GM19351 (cell line): ENCODE measurements at regions not wholly inside any gene's neighbourhood (a gene's known extent, or its start where the extent isn't known, plus 50 kb on each side); places are given as distances from the start of the nearest gene placed in this dataset.
"Not testable (repeated sequence)": the region's sequence is repeated elsewhere in the genome, so short reads cannot be mapped to it uniquely, and the experiment has no call there.

ENCODE experiments used
- ATAC-seq: cut with Tn5 transposase; IDR thresholded peaks from one replicate; pipeline ENCODE4 v1.9.1; 2021; ENCODE audit warnings: mild to moderate bottlenecking, moderate library complexity; ENCODE audit not compliant: unreplicated experiment

DNA sequence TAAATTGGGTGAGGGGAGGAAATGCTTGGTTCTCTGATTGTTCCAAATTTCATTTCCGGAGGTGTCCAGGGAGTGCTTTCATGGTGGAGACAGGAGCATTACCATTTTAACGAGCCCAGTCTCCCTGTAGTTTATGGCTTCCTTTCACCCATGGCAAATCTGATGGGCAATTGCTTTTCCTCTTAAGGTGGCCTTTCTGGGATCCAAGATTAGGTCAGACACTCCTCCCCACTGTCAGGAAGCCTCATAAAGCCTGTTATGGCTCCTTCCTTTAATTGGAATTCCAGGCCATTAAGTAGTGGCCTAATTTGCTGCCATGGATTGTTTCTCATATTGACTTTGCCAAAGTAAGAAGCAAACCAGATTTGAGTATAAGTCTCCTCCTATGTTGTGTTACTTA is 157.8 kb downstream of the PDCD6IP start:
- no peak for ATAC-seq

DNA sequence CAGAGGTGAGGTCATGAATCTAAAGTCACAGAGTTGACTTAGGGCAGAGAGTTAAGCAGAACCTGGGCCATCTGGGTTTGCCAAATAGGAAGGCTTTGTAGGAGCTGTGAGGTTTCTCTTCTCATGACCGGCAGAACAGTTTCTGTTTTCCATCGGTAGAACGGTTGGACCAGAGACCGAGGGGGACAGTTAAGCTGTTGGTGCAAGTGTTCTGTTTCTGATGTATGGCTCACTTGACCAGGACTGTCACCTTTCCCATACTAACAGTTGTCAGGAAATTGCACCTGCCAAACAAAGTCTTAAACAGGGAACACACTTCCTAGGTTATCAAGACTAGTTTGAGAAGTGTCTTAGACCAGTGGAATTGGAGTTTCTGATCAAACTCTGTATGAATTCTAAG is 158.3 kb downstream of the PDCD6IP start:
- no peak for ATAC-seq

GRCh38 chr3:33957176-33957575 is 158.7 kb downstream of the PDCD6IP start:
- ATAC-seq, result no peak

DNA sequence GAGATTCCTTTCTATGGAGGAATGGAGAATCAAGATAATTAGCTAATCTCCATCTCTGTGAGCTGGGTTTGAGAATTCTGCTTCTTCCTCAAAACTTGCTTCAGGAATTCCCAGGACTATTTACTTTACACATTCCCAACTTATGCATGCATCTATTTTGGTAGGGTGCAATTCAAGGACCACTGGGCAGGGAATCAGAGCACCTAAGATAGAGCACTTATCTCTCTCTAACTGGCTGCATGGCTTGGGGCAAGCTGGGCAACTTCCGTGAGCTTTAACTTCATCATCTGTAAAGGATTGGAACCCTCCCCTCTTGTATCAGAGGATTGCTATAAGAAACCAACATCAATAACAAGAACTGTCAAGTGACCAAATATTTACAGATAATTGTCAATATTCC is 160.2 kb downstream of the PDCD6IP start:
- no peak for ATAC-seq

DNA sequence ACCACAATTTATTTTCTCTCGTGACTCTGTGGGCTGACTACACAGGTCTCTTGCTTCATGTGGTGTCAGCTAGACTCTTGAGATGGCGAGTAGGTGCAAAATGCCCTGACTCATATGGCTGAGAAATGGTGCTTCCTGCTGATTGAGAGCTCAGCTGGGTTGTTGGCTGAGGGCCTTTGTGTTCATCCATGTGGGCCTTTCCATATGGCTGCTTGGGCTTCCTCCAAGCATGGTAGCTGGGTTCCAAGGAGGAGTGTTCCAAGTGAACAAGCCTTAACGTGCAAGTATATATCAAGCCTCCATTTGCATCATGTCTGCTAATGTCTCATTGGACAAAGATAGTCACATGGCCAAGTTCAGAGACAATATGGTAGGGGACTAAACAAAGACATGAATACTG is 164.0 kb downstream of the PDCD6IP start:
- ATAC-seq, result no peak

- ATAC-seq, result not testable (repeated sequence)
These were observed 171.8 kb downstream of the PDCD6IP start for GRCh38 chr3:33970180-33970579.

DNA sequence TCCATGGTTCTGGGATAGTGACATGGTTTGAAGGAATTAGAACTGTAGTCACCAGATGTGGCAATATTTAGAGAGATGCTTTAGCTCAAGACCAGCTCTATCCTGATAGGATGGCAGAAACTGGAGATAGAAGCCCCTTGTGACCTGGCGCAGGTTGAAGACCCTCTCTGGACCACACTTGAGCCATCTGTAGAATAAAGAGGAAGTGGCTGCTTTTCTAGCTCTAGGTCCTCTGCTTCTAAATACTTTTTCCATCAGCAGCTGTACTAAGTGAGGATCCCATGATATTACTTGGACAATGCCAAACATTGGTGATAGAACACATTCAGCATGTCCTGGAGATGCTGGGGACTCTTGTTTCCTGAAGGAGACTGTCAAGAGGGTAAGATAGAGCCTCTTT is 172.6 kb downstream of the PDCD6IP start:
- no peak for ATAC-seq

GRCh38 chr3:33975463-33975862 is 177.0 kb downstream of the PDCD6IP start:
- ATAC-seq, result no peak

DNA sequence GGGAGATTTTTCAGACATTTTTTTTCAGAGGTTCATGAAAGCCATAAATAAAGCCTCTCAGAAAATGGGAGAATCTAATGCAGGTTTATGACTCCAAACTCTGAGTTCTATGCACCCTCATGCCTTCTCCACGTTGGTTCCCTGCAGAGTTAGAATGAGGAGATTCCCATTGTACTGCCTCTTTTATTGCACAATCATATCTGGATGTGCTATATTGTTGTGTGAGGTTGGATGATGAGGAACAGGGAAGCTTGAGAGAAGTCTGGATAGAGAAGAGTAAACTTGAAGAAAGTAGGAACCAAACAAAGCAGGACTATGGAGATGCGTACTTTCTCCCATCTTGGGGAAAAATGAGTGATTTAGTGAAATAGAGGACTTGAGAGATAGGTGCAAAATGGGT is 178.8 kb downstream of the PDCD6IP start:
- no peak for ATAC-seq

GRCh38 chr3:33980252-33980651 is 181.8 kb downstream of the PDCD6IP start:
- no peak for ATAC-seq

DNA sequence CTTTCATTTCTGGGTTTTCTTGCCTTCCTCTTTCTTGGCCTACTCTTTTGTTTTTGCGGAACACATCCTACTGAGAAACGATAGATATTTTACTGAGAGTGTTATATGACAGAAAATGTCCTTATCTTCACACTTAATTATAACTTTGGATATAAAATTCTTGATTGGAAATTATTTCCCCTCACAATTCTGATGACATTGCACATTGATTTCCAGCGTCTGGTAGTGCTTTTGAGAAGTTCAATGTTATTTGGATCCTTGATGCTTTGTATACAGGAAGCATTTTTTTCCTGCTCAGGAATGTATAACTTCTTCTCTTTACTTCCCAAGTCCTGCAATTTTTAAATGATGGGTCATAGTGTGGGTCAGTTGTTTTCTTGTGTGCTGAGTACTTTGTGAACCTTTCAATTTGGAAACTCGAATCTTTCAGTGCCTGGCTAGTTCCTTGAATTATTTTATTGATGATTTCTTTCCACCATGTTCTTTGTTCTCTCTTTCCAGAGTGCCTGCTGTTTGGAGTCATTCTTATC is 183.9 kb downstream of the PDCD6IP start:
- no peak for ATAC-seq

- not testable (repeated sequence) for ATAC-seq
These were observed 184.5 kb downstream of the PDCD6IP start for GRCh38 chr3:33982949-33983348.

- no peak for ATAC-seq
These were observed 190.8 kb downstream of the PDCD6IP start for GRCh38 chr3:33989229-33989628.

GRCh38 chr3:33991673-33992072 is 193.2 kb downstream of the PDCD6IP start:
- no peak for ATAC-seq

DNA sequence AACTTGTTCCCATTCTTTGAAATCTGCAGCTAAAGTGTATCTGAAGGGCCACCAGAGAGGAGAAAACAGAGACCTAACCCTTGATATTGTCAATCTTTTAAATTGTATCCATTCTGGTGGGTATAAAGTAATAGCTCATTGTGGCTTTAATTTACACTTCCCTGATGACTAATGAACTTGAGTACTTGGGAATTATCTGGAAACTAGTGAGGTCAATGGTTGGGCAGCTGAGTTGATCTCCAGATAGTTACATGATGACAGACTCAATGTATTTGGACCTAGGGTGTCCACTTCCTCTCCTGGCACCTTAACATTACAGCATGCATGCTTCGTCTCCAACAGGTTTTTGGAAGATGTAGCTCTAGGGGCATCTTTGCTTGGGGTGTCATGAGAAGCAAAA is 195.2 kb downstream of the PDCD6IP start:
- no peak for ATAC-seq

DNA sequence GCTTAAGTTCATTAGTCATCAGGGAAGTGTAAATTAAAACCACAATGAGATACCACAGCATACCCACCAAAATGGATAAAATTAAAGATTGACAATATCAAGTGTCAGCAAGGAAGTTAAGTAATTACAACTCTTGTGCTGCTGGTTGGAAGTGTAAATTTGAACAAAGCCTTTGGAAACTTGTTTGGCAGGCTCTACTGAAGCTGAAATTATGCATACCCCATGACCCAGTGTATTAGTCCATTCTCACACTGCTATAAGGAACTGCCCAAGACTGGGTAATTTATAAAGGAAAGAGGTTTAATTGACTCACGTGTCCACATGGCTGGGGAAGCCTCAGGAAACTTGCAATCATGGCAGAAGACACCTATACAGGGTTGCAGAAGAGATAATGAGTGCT is 196.1 kb downstream of the PDCD6IP start:
- ATAC-seq, result no peak

- ATAC-seq, result no peak
These were observed 201.9 kb downstream of the PDCD6IP start for GRCh38 chr3:34000301-34000700.

DNA sequence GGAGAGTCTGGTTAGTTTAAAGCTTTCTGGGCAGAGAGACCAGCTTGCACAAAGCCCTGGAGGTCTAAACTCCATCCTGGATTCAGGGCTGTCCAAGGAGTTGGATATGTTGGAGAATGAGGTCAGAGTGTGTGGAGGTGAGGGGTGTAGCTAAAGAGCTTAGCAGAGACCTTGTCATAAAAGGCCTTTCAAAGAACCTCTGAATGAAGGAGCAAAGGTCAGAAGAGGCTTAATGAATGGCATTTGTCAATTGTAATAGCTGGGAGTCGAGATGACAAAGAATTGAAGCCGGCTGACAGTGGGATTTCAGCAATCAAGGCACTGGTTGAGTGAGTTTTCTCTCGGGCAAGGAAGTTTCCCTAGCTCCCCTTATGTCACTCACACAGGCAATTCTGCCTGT is 202.6 kb downstream of the PDCD6IP start:
- ATAC-seq, result no peak

DNA sequence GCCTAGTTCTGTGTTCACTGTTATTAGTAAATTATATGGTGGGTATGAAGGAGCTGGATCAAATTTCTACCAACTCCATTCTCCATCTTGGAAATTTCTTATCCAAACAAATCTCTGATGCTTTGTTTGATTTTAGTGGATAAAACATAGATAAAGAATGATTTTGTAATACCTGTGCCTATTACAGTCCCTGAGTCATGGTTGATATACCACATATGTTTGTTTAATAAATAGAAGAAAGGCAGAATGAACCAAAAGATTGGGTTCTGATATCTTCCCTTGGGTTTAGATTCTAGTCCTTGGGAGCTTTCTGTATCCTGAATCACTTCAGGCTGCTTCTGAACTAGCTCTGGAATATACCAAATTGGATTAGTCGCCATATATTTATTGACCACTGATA is 203.6 kb downstream of the PDCD6IP start:
- ATAC-seq, result no peak

DNA sequence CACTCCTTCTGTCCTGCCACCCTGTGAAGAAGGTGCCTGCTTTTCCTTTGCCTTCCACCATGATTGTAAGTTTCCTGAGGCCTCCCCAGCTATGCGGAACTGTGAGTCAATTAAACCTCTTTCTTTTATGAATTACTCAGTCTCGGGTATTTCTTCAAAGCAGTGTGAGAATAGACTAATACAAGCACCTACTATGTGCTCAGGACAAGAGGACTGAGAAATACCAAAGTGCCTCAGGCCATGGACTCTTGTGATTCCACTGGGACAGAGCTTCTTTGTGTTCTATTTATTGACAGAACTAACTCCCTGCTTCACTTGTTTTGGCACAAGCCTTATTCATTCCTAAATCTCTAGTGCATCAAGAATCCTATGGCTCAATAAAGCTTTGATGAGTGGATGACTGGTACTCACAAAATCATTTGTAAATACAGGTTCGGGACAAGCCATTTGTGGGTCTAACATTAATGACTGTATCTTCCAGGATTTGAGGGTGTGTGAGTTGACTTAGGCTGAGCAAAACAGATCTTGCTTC is 204.2 kb downstream of the PDCD6IP start:
- ATAC-seq, result no peak

DNA sequence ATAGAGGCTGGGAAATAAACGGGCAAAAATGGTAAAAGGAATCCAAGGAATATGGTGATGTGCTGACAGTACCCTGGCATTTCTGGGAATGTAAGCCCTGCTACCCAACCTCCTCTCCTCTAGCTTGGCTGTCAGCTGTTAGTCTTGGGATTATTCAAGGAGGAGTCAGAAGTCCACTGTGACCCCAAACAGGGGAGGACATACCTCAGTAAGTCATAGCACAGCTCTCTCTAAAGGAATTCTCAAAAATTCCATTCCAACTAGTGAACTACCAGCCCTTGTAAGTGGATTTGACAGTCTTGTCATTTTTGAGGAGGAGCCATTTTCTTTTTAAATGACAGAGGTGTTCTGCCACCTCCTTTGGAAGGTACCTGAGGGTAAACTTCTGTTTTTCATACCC is 207.5 kb downstream of the PDCD6IP start:
- no peak for ATAC-seq

DNA sequence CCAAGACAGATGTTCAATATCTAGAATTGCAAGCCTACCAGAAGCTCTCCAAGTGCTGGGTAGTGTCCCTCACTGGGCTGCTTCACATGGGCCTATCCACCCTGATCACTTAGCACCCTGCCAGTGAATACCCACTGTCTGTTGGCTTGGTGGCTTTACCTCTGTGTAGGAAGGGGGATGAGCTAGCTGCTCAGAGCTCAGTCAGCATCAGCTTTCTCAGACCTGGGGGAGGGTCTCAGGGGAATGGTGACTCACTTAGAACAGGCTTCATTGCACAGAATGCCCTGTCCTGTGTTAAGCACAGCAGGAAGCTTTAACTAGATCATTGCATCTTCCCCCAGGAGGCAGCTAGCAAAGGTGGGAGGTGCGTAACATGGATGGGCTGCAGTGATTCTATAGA is 209.8 kb downstream of the PDCD6IP start:
- ATAC-seq, result no peak
